ENCODE measurements at regions not wholly inside any gene's neighbourhood (a gene's known extent, or its start where the extent isn't known, plus 50 kb on each side); places are given as distances from the start of the nearest gene placed in this dataset.

DNA sequence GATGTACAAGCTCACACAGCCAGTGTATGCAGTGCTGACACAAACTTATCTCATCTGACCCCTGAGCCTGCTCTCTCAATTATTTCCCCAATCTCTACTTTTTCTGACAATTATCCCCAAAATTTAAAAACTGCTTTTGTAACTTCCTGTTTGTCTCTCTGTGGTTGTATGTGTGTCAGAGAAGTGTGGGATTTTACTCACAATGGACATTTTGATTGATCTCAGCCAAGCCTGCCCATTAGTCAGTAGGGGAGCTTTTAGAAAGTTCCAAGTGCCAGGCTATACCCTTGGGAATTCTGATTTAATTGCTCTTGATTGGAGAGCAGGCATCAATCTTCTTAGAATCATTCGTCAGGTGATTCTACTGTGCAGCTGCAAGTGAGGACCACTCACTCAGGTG, 64.9 kb upstream of the LMNTD1 start:
- TF ChIP-seq, protein P1, sequence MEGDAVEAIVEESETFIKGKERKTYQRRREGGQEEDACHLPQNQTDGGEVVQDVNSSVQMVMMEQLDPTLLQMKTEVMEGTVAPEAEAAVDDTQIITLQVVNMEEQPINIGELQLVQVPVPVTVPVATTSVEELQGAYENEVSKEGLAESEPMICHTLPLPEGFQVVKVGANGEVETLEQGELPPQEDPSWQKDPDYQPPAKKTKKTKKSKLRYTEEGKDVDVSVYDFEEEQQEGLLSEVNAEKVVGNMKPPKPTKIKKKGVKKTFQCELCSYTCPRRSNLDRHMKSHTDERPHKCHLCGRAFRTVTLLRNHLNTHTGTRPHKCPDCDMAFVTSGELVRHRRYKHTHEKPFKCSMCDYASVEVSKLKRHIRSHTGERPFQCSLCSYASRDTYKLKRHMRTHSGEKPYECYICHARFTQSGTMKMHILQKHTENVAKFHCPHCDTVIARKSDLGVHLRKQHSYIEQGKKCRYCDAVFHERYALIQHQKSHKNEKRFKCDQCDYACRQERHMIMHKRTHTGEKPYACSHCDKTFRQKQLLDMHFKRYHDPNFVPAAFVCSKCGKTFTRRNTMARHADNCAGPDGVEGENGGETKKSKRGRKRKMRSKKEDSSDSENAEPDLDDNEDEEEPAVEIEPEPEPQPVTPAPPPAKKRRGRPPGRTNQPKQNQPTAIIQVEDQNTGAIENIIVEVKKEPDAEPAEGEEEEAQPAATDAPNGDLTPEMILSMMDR (IDR thresholded peaks at IDR 0.05): no peak
- TF ChIP-seq POLR2A (IDR thresholded peaks at IDR 0.05): no peak
